Astrocyte (in vitro differentiated cells and primary cell): ENCODE measurements at regions not wholly inside any gene's neighbourhood (a gene's known extent, or its start where the extent isn't known, plus 50 kb on each side); places are given as distances from the start of the nearest gene placed in this dataset.

Experiments used
- DNase-seq: peaks from one replicate; pipeline ENCODE4 v3.0.0-alpha.2; 2010; ENCODE audit warnings: low read depth
- FAIRE-seq: peaks from 2 replicates; lab custom pipeline; 2011; peaks lifted over from hg19 to GRCh38; lab: Jason Lieb, UNC
- H2AFZ ChIP-seq: 2 replicates; pipeline ENCODE4 v1.6.0; 2012; ENCODE audit warnings: low read depth, low read length, inconsistent platforms
- H3K27ac ChIP-seq: 2 replicates; pipeline ENCODE4 v1.5.1; 2011; ENCODE audit warnings: low read depth, low read length, inconsistent platforms
- H3K27me3 ChIP-seq: 2 replicates; pipeline ENCODE4 v1.6.0; 2011; ENCODE audit warnings: low read length, inconsistent platforms; ENCODE audit not compliant: insufficient read depth
- H3K36me3 ChIP-seq: 2 replicates; pipeline ENCODE4 v1.5.1; 2011; ENCODE audit warnings: low read length, inconsistent platforms; ENCODE audit not compliant: insufficient read depth
- H3K4me1 ChIP-seq: 2 replicates; pipeline ENCODE4 v1.5.1; 2011; ENCODE audit warnings: low read length, inconsistent platforms; ENCODE audit not compliant: insufficient read depth
- H3K4me2 ChIP-seq: 2 replicates; pipeline ENCODE4 v1.6.0; 2012; ENCODE audit warnings: low read length, inconsistent platforms
- H3K4me3 ChIP-seq: 2 replicates; pipeline ENCODE4 v1.5.1; 2011; ENCODE audit warnings: low read depth, mild to moderate bottlenecking, low read length, inconsistent platforms; ENCODE audit not compliant: insufficient read depth
- H3K79me2 ChIP-seq: 2 replicates; pipeline ENCODE4 v1.6.0; 2012; ENCODE audit warnings: mild to moderate bottlenecking, low read length, inconsistent platforms; ENCODE audit not compliant: insufficient read depth
- H3K9ac ChIP-seq: 2 replicates; pipeline ENCODE4 v1.6.0; 2012; ENCODE audit warnings: mild to moderate bottlenecking, low read length, inconsistent platforms
- H3K9me3 ChIP-seq: 2 replicates; pipeline ENCODE4 v1.5.1; 2012; ENCODE audit warnings: low read depth, mild to moderate bottlenecking, low read length, inconsistent platforms; ENCODE audit not compliant: insufficient read depth
- H4K20me1 ChIP-seq: 2 replicates; pipeline ENCODE4 v1.6.0; 2012; ENCODE audit warnings: low read length, inconsistent platforms; ENCODE audit not compliant: insufficient read depth
- H3K27ac Mint-ChIP-seq: one replicate; pipeline ENCODE4 v1.8.0; 2021; ENCODE audit warnings: mild to moderate bottlenecking, mixed read lengths; ENCODE audit not compliant: unreplicated experiment
- H3K27me3 Mint-ChIP-seq: one replicate; pipeline ENCODE4 v1.8.0; 2021; ENCODE audit warnings: low read depth, mixed read lengths; ENCODE audit not compliant: unreplicated experiment
- H3K36me3 Mint-ChIP-seq: one replicate; pipeline ENCODE4 v1.8.0; 2021; ENCODE audit warnings: low read depth, mixed read lengths; ENCODE audit not compliant: unreplicated experiment
- H3K4me1 Mint-ChIP-seq: one replicate; pipeline ENCODE4 v1.8.0; 2021; ENCODE audit warnings: low read depth, mixed read lengths; ENCODE audit not compliant: unreplicated experiment
- H3K4me3 Mint-ChIP-seq: one replicate; pipeline ENCODE4 v1.8.0; 2021; ENCODE audit warnings: mild to moderate bottlenecking, moderate library complexity, mixed read lengths; ENCODE audit not compliant: unreplicated experiment
- H3K9me3 Mint-ChIP-seq: one replicate; pipeline ENCODE4 v1.8.0; 2021; ENCODE audit warnings: mild to moderate bottlenecking, mixed read lengths; ENCODE audit not compliant: unreplicated experiment
- CTCF ChIP-seq: IDR thresholded peaks from 2 replicates; pipeline ENCODE4 v1.5.1; 2011; ENCODE audit warnings: low read depth, mild to moderate bottlenecking, inconsistent platforms, low read length, moderate library complexity; ENCODE audit not compliant: insufficient read depth
- EZH2 ChIP-seq: IDR thresholded peaks from 2 replicates; pipeline ENCODE4 v1.6.1; 2012; ENCODE audit warnings: mild to moderate bottlenecking, low read length, inconsistent platforms; ENCODE audit not compliant: insufficient read depth

GRCh38 chr5:165665735-165666400 lies 2160.4 kb downstream of the MAT2B start:
- no peaks in the 10 kb centered on the region for H3K27me3 ChIP-seq
- no peaks in the 10 kb centered on the region for H3K9me3 Mint-ChIP-seq
- TF ChIP-seq EZH2 (no peak), CTCF (no peak)
- H3K4me3 ChIP-seq: no peak overlapping the region
- H3K4me1 ChIP-seq: no peaks in the 10 kb centered on the region
- H3K36me3 ChIP-seq: no peaks in the 10 kb centered on the region
- H4K20me1 ChIP-seq: no peaks in the 10 kb centered on the region
- no peak overlapping the region for H2AFZ ChIP-seq
- H3K36me3 Mint-ChIP-seq: no peaks in the 10 kb centered on the region
- no peak overlapping the region for H3K4me2 ChIP-seq
- no peak overlapping the region for H3K9ac ChIP-seq
- H3K27me3 Mint-ChIP-seq: no peaks in the 10 kb centered on the region
- H3K27ac ChIP-seq: no peak overlapping the region
- no peaks in the 10 kb centered on the region for H3K79me2 ChIP-seq
- H3K9me3 ChIP-seq: no peaks in the 10 kb centered on the region
- no peaks in the 10 kb centered on the region for H3K4me1 Mint-ChIP-seq
- DNase-seq: no peak
- FAIRE-seq: no peak
- H3K4me3 Mint-ChIP-seq: no peak overlapping the region
- H3K27ac Mint-ChIP-seq: no peak overlapping the region

DNA sequence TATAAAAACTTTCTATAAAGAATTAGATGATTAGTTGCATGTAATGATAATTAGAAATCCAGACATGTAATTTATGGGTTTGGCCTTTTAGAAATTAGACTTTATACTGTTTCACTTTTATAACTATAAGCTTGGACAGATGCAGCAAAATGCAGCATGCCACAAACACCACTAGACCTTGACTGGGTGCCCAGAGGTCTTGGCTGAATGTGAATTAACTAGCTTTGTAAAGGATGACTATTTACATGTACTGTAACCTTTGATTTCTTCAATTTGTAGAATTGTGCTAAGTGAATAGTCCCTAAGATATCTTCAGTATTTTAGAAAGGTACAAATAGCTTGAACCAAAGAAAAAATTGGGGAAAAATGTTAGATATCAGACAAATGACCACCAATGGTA lies 2168.1 kb downstream of the MAT2B start:
- Mint-ChIP-seq H3K36me3 (no peaks in the 10 kb centered on the region), H3K27me3 (peaks cover 3% of the 10 kb centered on the region), H3K4me3 (no peak overlapping the region), H3K9me3 (no peaks in the 10 kb centered on the region), H3K4me1 (no peaks in the 10 kb centered on the region), H3K27ac (no peak overlapping the region)
- TF ChIP-seq EZH2: no peak
- no peak for TF ChIP-seq CTCF
- Histone ChIP-seq H3K9ac (no peak overlapping the region), H3K4me2 (no peak overlapping the region), H3K4me3 (no peak overlapping the region), H3K36me3 (no peaks in the 10 kb centered on the region), H3K4me1 (no peaks in the 10 kb centered on the region), H3K27ac (no peak overlapping the region), H3K27me3 (no peaks in the 10 kb centered on the region), H2AFZ (no peak overlapping the region), H3K79me2 (no peaks in the 10 kb centered on the region), H4K20me1 (no peaks in the 10 kb centered on the region), H3K9me3 (no peaks in the 10 kb centered on the region)
- FAIRE-seq (no peak), DNase-seq (no peak)

GRCh38 chr5:165695796-165696195 lies 2190.4 kb downstream of the MAT2B start:
- Histone ChIP-seq H3K27me3 (no peaks in the 10 kb centered on the region), H3K4me1 (no peaks in the 10 kb centered on the region), H3K4me2 (no peak overlapping the region), H3K4me3 (no peak overlapping the region), H3K9me3 (no peaks in the 10 kb centered on the region), H3K79me2 (no peaks in the 10 kb centered on the region), H2AFZ (no peak overlapping the region), H3K9ac (no peak overlapping the region), H3K27ac (no peak overlapping the region), H4K20me1 (no peaks in the 10 kb centered on the region), H3K36me3 (no peaks in the 10 kb centered on the region)
- DNase-seq (no peak), FAIRE-seq (no peak)
- no peak overlapping the region for H3K27ac Mint-ChIP-seq
- no peaks in the 10 kb centered on the region for H3K4me1 Mint-ChIP-seq
- no peak for TF ChIP-seq EZH2
- TF ChIP-seq CTCF: no peak
- H3K4me3 Mint-ChIP-seq: no peak overlapping the region
- H3K27me3 Mint-ChIP-seq: no peaks in the 10 kb centered on the region
- H3K36me3 Mint-ChIP-seq: no peaks in the 10 kb centered on the region
- peaks cover 2% of the 10 kb centered on the region for H3K9me3 Mint-ChIP-seq
